ENCODE measurements at regions not wholly inside any gene's neighbourhood (a gene's known extent, or its start where the extent isn't known, plus 50 kb on each side); places are given as distances from the start of the nearest gene placed in this dataset.

DNA sequence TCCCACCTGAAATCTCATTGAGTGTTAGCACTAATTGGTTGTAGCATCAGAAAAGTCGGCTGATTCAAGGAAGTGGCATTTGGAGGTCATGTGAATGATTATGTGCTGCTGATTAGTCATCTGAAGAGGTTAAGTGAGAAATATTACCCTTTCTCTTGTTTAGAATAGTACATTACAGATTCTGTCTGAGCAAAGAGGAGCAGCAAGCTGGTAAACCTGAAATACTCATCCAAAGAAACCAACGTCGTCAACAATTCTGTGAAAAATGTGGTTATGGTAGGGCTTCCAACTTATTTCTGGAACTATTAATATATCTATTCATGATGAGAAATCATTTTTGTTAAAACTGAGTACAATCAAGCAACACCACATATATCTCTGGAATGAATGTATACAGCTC, 1024.9 kb downstream of the TUSC7 start:
- Histone ChIP-seq H3K9me3 (replicated peaks; ENCODE audit: insufficient read depth, low read length) (no peaks in the 10 kb centered on the region), H3K4me2 (ENCODE audit: low read depth, low read length) (no peak overlapping the region), H3K9ac (ENCODE audit: low read length) (no peak overlapping the region), H3K4me1 (ENCODE audit: low read length) (no peaks in the 10 kb centered on the region), H2AFZ (ENCODE audit: low read length) (no peak overlapping the region), H3K27ac (ENCODE audit: low read length) (no peak overlapping the region), H3K4me3 (ENCODE audit: low read length) (no peak overlapping the region), H3F3A (ENCODE audit: insufficient read depth, low read length) (no peaks in the 10 kb centered on the region), H3K9me2 (replicated peaks; ENCODE audit: insufficient read depth, low read length) (no peaks in the 10 kb centered on the region), H3K27me3 (replicated peaks; ENCODE audit: insufficient read depth, low read length) (no peaks in the 10 kb centered on the region), H3K36me3 (replicated peaks; ENCODE audit: insufficient read depth, low read length) (no peaks in the 10 kb centered on the region), H4K20me1 (ENCODE audit: insufficient read depth, low read length) (no peaks in the 10 kb centered on the region), H3K79me2 (ENCODE audit: low read length) (no peaks in the 10 kb centered on the region)
- TF ChIP-seq EZH2phosphoT487 (IDR thresholded peaks at IDR 0.05; ENCODE audit: low read length) (no peak), EZH2 (optimal IDR thresholded peaks at IDR 0.05; ENCODE audit: low read depth, low read length) (no peak)
- TF ChIP-seq, protein P1, sequence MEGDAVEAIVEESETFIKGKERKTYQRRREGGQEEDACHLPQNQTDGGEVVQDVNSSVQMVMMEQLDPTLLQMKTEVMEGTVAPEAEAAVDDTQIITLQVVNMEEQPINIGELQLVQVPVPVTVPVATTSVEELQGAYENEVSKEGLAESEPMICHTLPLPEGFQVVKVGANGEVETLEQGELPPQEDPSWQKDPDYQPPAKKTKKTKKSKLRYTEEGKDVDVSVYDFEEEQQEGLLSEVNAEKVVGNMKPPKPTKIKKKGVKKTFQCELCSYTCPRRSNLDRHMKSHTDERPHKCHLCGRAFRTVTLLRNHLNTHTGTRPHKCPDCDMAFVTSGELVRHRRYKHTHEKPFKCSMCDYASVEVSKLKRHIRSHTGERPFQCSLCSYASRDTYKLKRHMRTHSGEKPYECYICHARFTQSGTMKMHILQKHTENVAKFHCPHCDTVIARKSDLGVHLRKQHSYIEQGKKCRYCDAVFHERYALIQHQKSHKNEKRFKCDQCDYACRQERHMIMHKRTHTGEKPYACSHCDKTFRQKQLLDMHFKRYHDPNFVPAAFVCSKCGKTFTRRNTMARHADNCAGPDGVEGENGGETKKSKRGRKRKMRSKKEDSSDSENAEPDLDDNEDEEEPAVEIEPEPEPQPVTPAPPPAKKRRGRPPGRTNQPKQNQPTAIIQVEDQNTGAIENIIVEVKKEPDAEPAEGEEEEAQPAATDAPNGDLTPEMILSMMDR (IDR thresholded peaks at IDR 0.05; ENCODE audit: low read length) = no peak
- no peak for DNase-seq

DNA sequence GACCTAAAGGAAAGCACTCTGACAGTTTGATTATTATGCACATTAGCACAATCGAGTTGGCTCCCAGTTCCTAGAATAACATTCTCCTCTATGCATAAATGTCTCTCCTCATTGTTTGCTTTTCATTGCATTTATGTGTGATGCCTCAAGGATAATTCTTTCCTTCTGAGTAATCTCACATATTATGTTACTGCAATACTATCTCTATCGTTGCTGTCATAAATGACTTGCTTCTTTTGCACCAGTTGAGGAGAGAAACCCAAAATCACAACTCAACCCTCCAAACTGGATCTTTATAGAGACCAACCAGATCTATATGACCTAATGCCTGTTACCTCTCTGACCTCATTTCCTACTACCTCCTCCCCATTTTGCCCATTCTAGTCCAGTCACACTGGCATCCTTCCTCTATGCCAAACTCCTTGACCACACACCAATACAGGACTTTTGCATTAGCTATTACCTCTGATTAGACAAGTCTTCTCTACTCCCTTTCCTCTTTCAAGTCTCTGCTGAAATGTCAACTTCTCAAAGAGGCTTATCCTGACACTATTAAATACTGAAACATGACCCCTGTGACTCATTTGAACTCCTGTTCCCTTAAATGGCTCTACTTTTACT, 1026.0 kb downstream of the TUSC7 start:
- Histone ChIP-seq H3K9ac (ENCODE audit: low read length) (no peak overlapping the region), H2AFZ (ENCODE audit: low read length) (no peak overlapping the region), H4K20me1 (ENCODE audit: insufficient read depth, low read length) (no peaks in the 10 kb centered on the region), H3K27me3 (replicated peaks; ENCODE audit: insufficient read depth, low read length) (no peaks in the 10 kb centered on the region), H3K27ac (ENCODE audit: low read length) (no peak overlapping the region), H3K4me3 (ENCODE audit: low read length) (no peak overlapping the region), H3F3A (ENCODE audit: insufficient read depth, low read length) (no peaks in the 10 kb centered on the region), H3K4me1 (ENCODE audit: low read length) (no peaks in the 10 kb centered on the region), H3K9me2 (replicated peaks; ENCODE audit: insufficient read depth, low read length) (no peaks in the 10 kb centered on the region), H3K36me3 (replicated peaks; ENCODE audit: insufficient read depth, low read length) (no peaks in the 10 kb centered on the region), H3K79me2 (ENCODE audit: low read length) (no peaks in the 10 kb centered on the region), H3K9me3 (replicated peaks; ENCODE audit: insufficient read depth, low read length) (no peaks in the 10 kb centered on the region), H3K4me2 (ENCODE audit: low read depth, low read length) (no peak overlapping the region)
- DNase-seq = no peak
- TF ChIP-seq EZH2 (optimal IDR thresholded peaks at IDR 0.05; ENCODE audit: low read depth, low read length) = no peak
- TF ChIP-seq, protein P1 (IDR thresholded peaks at IDR 0.05; ENCODE audit: low read length) = no peak
- no peak for TF ChIP-seq EZH2phosphoT487 (IDR thresholded peaks at IDR 0.05; ENCODE audit: low read length)

DNA sequence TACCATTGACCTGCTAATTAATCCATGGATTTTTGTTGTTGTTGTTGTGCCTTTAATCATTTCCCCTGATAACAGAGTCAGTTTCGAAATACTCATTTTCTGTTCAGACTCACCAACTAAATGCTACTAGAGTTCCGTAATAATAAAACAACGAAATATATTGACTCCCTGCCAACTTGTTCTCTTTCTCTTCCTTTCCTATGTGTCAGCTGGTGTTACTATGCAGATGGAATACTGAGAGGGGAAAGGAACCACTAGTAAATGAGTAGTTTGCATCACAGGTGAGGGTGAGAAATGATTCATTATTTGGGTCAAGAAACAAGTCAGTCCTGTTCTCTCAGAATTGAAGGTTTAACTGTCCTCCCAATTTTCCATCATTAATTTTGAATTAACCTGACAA, 1027.3 kb downstream of the TUSC7 start:
- Histone ChIP-seq H3K4me2 (ENCODE audit: low read depth, low read length) (no peak overlapping the region), H3K36me3 (replicated peaks; ENCODE audit: insufficient read depth, low read length) (no peaks in the 10 kb centered on the region), H2AFZ (ENCODE audit: low read length) (no peak overlapping the region), H3K4me3 (ENCODE audit: low read length) (no peak overlapping the region), H3K27ac (ENCODE audit: low read length) (no peak overlapping the region), H4K20me1 (ENCODE audit: insufficient read depth, low read length) (no peaks in the 10 kb centered on the region), H3K9me3 (replicated peaks; ENCODE audit: insufficient read depth, low read length) (no peaks in the 10 kb centered on the region), H3F3A (ENCODE audit: insufficient read depth, low read length) (no peaks in the 10 kb centered on the region), H3K4me1 (ENCODE audit: low read length) (no peaks in the 10 kb centered on the region), H3K27me3 (replicated peaks; ENCODE audit: insufficient read depth, low read length) (no peaks in the 10 kb centered on the region), H3K9me2 (replicated peaks; ENCODE audit: insufficient read depth, low read length) (no peaks in the 10 kb centered on the region), H3K9ac (ENCODE audit: low read length) (no peak overlapping the region), H3K79me2 (ENCODE audit: low read length) (no peaks in the 10 kb centered on the region)
- no peak for DNase-seq
- TF ChIP-seq EZH2 (optimal IDR thresholded peaks at IDR 0.05; ENCODE audit: low read depth, low read length) (no peak), EZH2phosphoT487 (IDR thresholded peaks at IDR 0.05; ENCODE audit: low read length) (no peak)
- TF ChIP-seq, protein P1 (IDR thresholded peaks at IDR 0.05; ENCODE audit: low read length) = no peak

Data from MM.1S (cell line).